Smooth muscle cell (in vitro differentiated cells): ENCODE measurements at regions not wholly inside any gene's neighbourhood (a gene's known extent, or its start where the extent isn't known, plus 50 kb on each side); places are given as distances from the start of the nearest gene placed in this dataset.

Experiments used
- DNase-seq: peaks from one replicate; lab custom pipeline; 2025; ENCODE audit not compliant: unreplicated experiment; lab: John Stamatoyannopoulos, UW
- H2AFZ ChIP-seq: fragments of 200-600 bp; sonication (generic); 2 replicates; pipeline ENCODE4 v1.6.0; 2016; ENCODE audit warnings: antibody characterized with exemption, low read depth, mild to moderate bottlenecking
- H3F3A ChIP-seq: fragments of 200-600 bp; sonication (generic); 2 replicates; pipeline ENCODE4 v1.6.0; 2017; ENCODE audit warnings: antibody characterized with exemption, low read depth
- H3K27ac ChIP-seq: fragments of 200-600 bp; sonication (generic); 2 replicates; pipeline ENCODE4 v1.5.1; 2016; ENCODE audit warnings: low read depth, mild to moderate bottlenecking
- H3K27me3 ChIP-seq: fragments of 200-600 bp; sonication (generic); 2 replicates; pipeline ENCODE4 v1.6.1; 2016; ENCODE audit warnings: low read depth, mild to moderate bottlenecking
- H3K36me3 ChIP-seq: fragments of 200-600 bp; sonication (generic); 2 replicates; pipeline ENCODE4 v1.5.1; 2016; ENCODE audit warnings: low read depth
- H3K4me1 ChIP-seq: fragments of 200-600 bp; sonication (generic); 2 replicates; pipeline ENCODE4 v1.5.1; 2016; ENCODE audit warnings: low read depth
- H3K4me2 ChIP-seq: fragments of 200-600 bp; sonication (generic); 2 replicates; pipeline ENCODE4 v1.6.0; 2016; ENCODE audit warnings: mild to moderate bottlenecking
- H3K4me3 ChIP-seq: fragments of 200-600 bp; sonication (generic); 2 replicates; pipeline ENCODE4 v1.5.1; 2016; ENCODE audit warnings: mild to moderate bottlenecking
- H3K79me2 ChIP-seq: fragments of 200-600 bp; sonication (generic); 2 replicates; pipeline ENCODE4 v1.6.0; 2016; ENCODE audit warnings: low read depth, mild to moderate bottlenecking
- H3K9ac ChIP-seq: fragments of 200-600 bp; sonication (generic); 2 replicates; pipeline ENCODE4 v1.6.0; 2016; ENCODE audit warnings: low read depth
- H3K9me3 ChIP-seq: fragments of 200-600 bp; sonication (generic); replicated peaks from 2 replicates; pipeline ENCODE4 v1.5.1; 2016; ENCODE audit warnings: low read depth
- H4K20me1 ChIP-seq: fragments of 200-600 bp; sonication (generic); 2 replicates; pipeline ENCODE4 v1.6.0; 2016; ENCODE audit warnings: low read depth
- WGBS: methylation state at CpG from one replicate; pipeline ENCODE4 v1.1.7; 2016; ENCODE audit warnings: low lambda C conversion rate; 5-methylcytosine and 5-hydroxymethylcytosine counted together
- TF ChIP-seq, protein P1 (sequence below): fragments of 200-600 bp; sonication (generic); IDR thresholded peaks from 2 replicates; pipeline ENCODE4 v1.5.1; 2017; ENCODE audit warnings: borderline replicate concordance, mild to moderate bottlenecking, antibody characterized with exemption; ENCODE audit not compliant: insufficient read depth, poor library complexity, severe bottlenecking

DNA sequence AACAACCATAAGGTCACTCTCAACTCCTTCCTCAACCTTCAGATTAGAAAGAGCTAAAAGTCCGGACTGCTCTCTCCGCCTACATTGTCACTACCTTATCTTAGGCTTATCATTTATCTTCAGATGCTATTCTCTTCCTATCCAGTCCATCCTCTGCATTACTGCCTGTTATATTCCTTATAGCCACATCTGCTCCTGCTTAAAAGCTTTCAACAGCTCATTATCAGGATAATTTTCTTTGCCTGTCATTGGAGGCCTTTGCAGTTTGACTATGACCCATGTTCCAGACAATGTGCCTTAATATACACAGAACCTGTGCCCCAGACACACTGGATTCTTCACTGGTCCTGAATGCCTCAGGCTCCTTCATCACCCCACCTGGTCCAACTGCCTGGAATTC is 184.1 kb upstream of the SETMAR start:
- Histone ChIP-seq H3K4me3 (no peak overlapping the region), H3F3A (no peaks in the 10 kb centered on the region), H3K4me1 (no peaks in the 10 kb centered on the region), H3K27ac (no peak overlapping the region), H3K4me2 (no peak overlapping the region), H3K79me2 (no peaks in the 10 kb centered on the region), H3K36me3 (no peaks in the 10 kb centered on the region), H2AFZ (no peak overlapping the region), H3K27me3 (no peaks in the 10 kb centered on the region), H3K9ac (no peak overlapping the region), H3K9me3 (no peaks in the 10 kb centered on the region), H4K20me1 (no peaks in the 10 kb centered on the region)
- no peak for DNase-seq
- TF ChIP-seq, protein P1, sequence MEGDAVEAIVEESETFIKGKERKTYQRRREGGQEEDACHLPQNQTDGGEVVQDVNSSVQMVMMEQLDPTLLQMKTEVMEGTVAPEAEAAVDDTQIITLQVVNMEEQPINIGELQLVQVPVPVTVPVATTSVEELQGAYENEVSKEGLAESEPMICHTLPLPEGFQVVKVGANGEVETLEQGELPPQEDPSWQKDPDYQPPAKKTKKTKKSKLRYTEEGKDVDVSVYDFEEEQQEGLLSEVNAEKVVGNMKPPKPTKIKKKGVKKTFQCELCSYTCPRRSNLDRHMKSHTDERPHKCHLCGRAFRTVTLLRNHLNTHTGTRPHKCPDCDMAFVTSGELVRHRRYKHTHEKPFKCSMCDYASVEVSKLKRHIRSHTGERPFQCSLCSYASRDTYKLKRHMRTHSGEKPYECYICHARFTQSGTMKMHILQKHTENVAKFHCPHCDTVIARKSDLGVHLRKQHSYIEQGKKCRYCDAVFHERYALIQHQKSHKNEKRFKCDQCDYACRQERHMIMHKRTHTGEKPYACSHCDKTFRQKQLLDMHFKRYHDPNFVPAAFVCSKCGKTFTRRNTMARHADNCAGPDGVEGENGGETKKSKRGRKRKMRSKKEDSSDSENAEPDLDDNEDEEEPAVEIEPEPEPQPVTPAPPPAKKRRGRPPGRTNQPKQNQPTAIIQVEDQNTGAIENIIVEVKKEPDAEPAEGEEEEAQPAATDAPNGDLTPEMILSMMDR, result no peak
- WGBS, result 32% methylated on average over 2 of the region's 2 CpGs

DNA sequence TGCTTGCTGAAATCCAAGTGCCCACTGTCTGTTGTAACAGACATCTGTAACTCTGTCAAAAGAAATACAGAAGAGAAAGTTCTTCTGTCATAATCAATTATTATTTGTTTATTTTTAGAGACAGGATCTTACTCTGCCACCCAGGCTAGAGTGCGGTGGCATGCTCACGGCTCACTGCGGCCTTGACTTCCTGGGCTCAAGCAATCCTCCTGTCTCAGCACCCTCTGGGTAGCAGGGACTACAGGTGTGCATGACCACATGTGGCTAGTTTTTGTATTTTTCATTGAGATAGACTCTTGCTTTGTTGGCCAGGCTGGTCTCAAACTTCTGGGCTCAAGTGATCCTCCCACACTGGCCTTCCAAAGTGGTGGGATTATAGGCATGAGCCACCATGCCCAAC is 177.6 kb upstream of the SETMAR start:
- Histone ChIP-seq H3K36me3 (no peaks in the 10 kb centered on the region), H3F3A (no peaks in the 10 kb centered on the region), H4K20me1 (no peaks in the 10 kb centered on the region), H3K27me3 (no peaks in the 10 kb centered on the region), H2AFZ (no peak overlapping the region), H3K27ac (no peak overlapping the region), H3K79me2 (no peaks in the 10 kb centered on the region), H3K4me1 (no peaks in the 10 kb centered on the region), H3K9me3 (no peaks in the 10 kb centered on the region), H3K4me2 (no peak overlapping the region), H3K9ac (no peak overlapping the region), H3K4me3 (no peak overlapping the region)
- no peak for DNase-seq
- WGBS, result 98% methylated on average over 3 of the region's 3 CpGs
- TF ChIP-seq, protein P1, result no peak

DNA sequence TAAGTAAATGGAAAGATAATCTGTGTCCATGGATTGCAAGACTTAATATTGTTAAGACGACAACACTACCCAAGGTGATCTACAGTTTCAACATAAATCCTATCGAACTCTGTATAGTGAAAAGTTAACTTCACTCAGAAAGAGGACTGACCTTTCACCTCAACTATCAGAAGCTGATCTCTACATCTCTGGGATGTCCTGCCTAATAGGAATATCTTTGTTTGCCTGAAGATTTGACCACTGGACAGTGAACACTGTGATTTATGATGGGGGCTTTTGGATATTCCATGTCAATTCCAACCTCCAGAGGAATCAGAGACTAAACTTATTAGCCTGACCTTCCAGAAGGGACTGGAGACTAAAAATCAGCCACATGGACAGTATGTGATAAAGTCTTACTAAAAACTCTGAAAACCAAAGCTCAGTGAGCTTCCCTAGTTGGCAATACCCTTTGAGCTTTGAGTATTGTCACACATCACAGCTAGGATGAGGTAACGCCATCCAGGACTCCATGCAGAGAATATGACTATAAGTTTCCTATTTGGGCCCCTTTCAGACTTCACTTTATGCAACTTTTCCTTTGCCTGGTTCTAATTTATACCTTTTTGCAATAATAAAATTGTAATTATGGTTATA is 164.9 kb upstream of the SETMAR start:
- Histone ChIP-seq H3F3A (no peaks in the 10 kb centered on the region), H3K27me3 (no peaks in the 10 kb centered on the region), H3K4me2 (no peak overlapping the region), H3K9me3 (no peaks in the 10 kb centered on the region), H3K4me3 (no peak overlapping the region), H4K20me1 (no peaks in the 10 kb centered on the region), H3K27ac (no peak overlapping the region), H3K4me1 (no peaks in the 10 kb centered on the region), H3K79me2 (no peaks in the 10 kb centered on the region), H3K9ac (no peak overlapping the region), H2AFZ (no peak overlapping the region), H3K36me3 (no peaks in the 10 kb centered on the region)
- TF ChIP-seq, protein P1, result no peak
- WGBS, result 81% methylated on average over 3 of the region's 3 CpGs
- no peak for DNase-seq

DNA sequence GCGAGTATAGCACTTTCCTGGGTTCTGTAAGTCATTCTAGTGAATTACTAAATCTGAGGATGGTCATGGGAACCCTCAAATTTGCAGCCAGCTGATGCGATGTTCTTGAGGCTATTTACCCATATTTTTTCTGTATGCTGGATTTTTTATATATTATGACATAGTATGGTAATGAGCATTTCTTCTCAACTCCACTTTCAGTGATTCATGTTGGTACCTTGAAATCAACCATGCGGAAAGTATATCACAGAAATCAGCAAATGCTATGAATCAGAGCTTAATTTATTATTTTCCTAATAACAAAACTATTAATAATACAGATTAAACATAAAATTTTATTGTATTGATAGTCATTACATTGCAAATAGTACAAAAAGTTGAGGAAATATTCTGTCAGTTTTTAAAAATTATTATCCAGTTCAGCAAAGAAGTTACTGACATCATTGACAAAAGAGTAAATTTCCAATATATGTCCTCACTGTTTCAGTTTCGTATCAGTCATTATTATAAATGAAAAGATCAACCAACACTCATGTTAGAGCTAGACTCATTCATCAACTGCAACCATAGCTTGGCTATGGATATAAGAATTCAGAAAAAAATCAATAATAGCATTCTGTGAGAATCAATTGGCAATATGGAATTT is 164.3 kb upstream of the SETMAR start:
- Histone ChIP-seq H3K27me3 (no peaks in the 10 kb centered on the region), H3K79me2 (no peaks in the 10 kb centered on the region), H3K36me3 (no peaks in the 10 kb centered on the region), H3K9me3 (no peaks in the 10 kb centered on the region), H3F3A (no peaks in the 10 kb centered on the region), H2AFZ (no peak overlapping the region), H3K9ac (no peak overlapping the region), H3K4me3 (no peak overlapping the region), H4K20me1 (no peaks in the 10 kb centered on the region), H3K4me2 (no peak overlapping the region), H3K4me1 (no peaks in the 10 kb centered on the region), H3K27ac (no peak overlapping the region)
- no peak for DNase-seq
- 90% methylated on average over 4 of the region's 4 CpGs for WGBS
- TF ChIP-seq, protein P1, result no peak
